ENCODE measurements at regions not wholly inside any gene's neighbourhood (a gene's known extent, or its start where the extent isn't known, plus 50 kb on each side); places are given as distances from the start of the nearest gene placed in this dataset.

GRCh38 chrX:39905538-39905891 is 192.2 kb downstream of the BCOR start:
- Histone ChIP-seq H3K4me1 (ENCODE audit: control insufficient read depth, extremely low read depth, insufficient read depth, low read length) (peaks cover 32% of the 10 kb centered on the region), H3K4me3 (ENCODE audit: control insufficient read depth in 2 of 3, extremely low read depth in 1 of 3, insufficient read depth in 2 of 3, low read depth in 1 of 3, low read length in 3 of 3) (no peak overlapping the region), H3K27me3 (ENCODE audit: control insufficient read depth, extremely low read depth, insufficient read depth, low read length) (no peaks in the 10 kb centered on the region), H3K4me2 (ENCODE audit: control insufficient read depth, extremely low read depth, insufficient read depth, low read depth, low read length) (no peak overlapping the region), H3K9ac (ENCODE audit: control insufficient read depth, extremely low read depth, insufficient read depth, low read length) (no peak overlapping the region), H4K20me1 (ENCODE audit: control insufficient read depth, extremely low read depth, insufficient read depth, low read length) (no peaks in the 10 kb centered on the region), H3K36me3 (ENCODE audit: control insufficient read depth in 2 of 2, extremely low read depth in 1 of 2, insufficient read depth in 2 of 2, low read length in 2 of 2) (no peaks in the 10 kb centered on the region), H3K79me2 (ENCODE audit: control insufficient read depth, insufficient read depth, low read length) (no peaks in the 10 kb centered on the region), H3K9me1 (ENCODE audit: control insufficient read depth, extremely low read depth, insufficient read depth, low read length) (no peaks in the 10 kb centered on the region), H3K9me3 (ENCODE audit: control insufficient read depth, low read depth, low read length) (no peaks in the 10 kb centered on the region), H2AFZ (ENCODE audit: control insufficient read depth, low read length) (no peak overlapping the region), H3K27ac (ENCODE audit: control insufficient read depth, insufficient read depth, low read length) (no peak overlapping the region)
- TF ChIP-seq EZH2 (IDR thresholded peaks at IDR 0.05; ENCODE audit: low read length) = no peak
- no peak for TF ChIP-seq CTCF (optimal IDR thresholded peaks at IDR 0.05 in 1 of 3, IDR thresholded peaks at IDR 0.05 in 1 of 3, conservative IDR thresholded peaks at IDR 0.05 in 1 of 3; ENCODE audit: extremely low read depth in 1 of 3, insufficient read depth in 2 of 3, low read length in 3 of 3)
- dilution Hi-C loops (cut with MboI; ENCODE audit: extremely low pct_ligation_motif_present, low sequenced_read_pairs) = no loop called here
- FAIRE-seq = no peak
- DNase-seq (ENCODE audit: low read depth, low spot score) = no peak

GRCh38 chrX:39905946-39906345 is 191.8 kb downstream of the BCOR start:
- Histone ChIP-seq H3K9me3 (ENCODE audit: control insufficient read depth, low read depth, low read length) (no peaks in the 10 kb centered on the region), H3K79me2 (ENCODE audit: control insufficient read depth, insufficient read depth, low read length) (no peaks in the 10 kb centered on the region), H2AFZ (ENCODE audit: control insufficient read depth, low read length) (no peak overlapping the region), H3K36me3 (ENCODE audit: control insufficient read depth in 2 of 2, extremely low read depth in 1 of 2, insufficient read depth in 2 of 2, low read length in 2 of 2) (no peaks in the 10 kb centered on the region), H3K27me3 (ENCODE audit: control insufficient read depth, extremely low read depth, insufficient read depth, low read length) (no peaks in the 10 kb centered on the region), H3K27ac (ENCODE audit: control insufficient read depth, insufficient read depth, low read length) (no peak overlapping the region), H3K4me2 (ENCODE audit: control insufficient read depth, extremely low read depth, insufficient read depth, low read depth, low read length) (no peak overlapping the region), H3K9me1 (ENCODE audit: control insufficient read depth, extremely low read depth, insufficient read depth, low read length) (no peaks in the 10 kb centered on the region), H3K4me1 (ENCODE audit: control insufficient read depth, extremely low read depth, insufficient read depth, low read length) (peaks cover 28% of the 10 kb centered on the region), H4K20me1 (ENCODE audit: control insufficient read depth, extremely low read depth, insufficient read depth, low read length) (no peaks in the 10 kb centered on the region), H3K9ac (ENCODE audit: control insufficient read depth, extremely low read depth, insufficient read depth, low read length) (no peak overlapping the region), H3K4me3 (ENCODE audit: control insufficient read depth in 2 of 3, extremely low read depth in 1 of 3, insufficient read depth in 2 of 3, low read depth in 1 of 3, low read length in 3 of 3) (no peak overlapping the region)
- dilution Hi-C loops (cut with MboI; ENCODE audit: extremely low pct_ligation_motif_present, low sequenced_read_pairs) = no loop called here
- DNase-seq (ENCODE audit: low read depth, low spot score) (no peak), FAIRE-seq (no peak)
- no peak for TF ChIP-seq CTCF (optimal IDR thresholded peaks at IDR 0.05 in 1 of 3, IDR thresholded peaks at IDR 0.05 in 1 of 3, conservative IDR thresholded peaks at IDR 0.05 in 1 of 3; ENCODE audit: extremely low read depth in 1 of 3, insufficient read depth in 2 of 3, low read length in 3 of 3)
- TF ChIP-seq EZH2 (IDR thresholded peaks at IDR 0.05; ENCODE audit: low read length) = no peak

Data from keratinocyte (primary cell).